DMS 273 treated with DMSO at 0.1 percent for 48 hours (cell line): ENCODE measurements at regions not wholly inside any gene's neighbourhood (a gene's known extent, or its start where the extent isn't known, plus 50 kb on each side); places are given as distances from the start of the nearest gene placed in this dataset.

ENCODE experiments used
- DNase-seq: peaks from one replicate; lab custom pipeline; 2025; lab: John Stamatoyannopoulos, UW

DNA sequence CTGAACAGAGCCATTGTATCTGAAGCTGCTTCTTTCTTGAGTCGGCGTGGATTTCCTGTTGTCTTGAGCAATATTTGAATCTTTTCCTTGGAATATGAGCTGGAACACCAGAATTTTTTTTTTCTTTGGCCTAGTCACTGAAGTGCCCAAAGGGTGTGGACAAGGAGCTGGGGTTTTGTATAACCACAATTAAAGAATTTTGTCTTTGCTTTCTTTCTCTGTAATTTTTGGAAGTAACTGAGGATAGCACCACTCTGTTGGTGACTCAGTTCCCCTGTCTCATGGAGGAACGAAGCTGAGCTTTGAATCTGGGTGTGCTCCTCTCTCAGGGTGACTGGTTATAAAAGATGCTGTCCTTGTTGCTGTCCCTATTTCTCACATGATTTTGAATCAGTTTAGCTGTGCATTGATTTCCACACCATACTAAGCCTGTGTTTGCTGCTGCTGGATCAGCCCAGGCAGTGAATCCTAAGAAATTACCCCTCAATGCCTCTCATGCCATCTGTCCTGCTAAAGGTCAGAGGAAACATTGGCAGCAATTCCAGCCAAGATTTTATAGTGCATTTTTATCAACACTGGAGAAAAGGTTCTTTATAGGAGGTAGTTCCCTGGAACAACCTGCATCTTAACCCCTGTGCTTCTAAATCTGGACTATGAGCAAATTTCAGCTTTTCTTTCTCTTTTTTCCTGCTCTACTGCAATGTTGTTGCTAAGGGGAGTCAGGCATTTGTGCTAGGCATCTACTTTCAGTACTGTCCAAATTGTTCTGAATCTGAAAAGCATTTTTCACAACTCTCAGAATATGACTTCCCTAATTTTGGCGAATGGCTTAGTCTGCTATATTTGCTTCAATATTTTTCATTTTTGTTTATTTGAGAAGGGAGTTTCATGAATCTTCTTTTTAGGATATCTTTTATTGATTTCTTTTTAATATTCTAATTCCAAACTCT lies 540.8 kb downstream of the SOX6 start:
- DNase-seq, result no peak

DNA sequence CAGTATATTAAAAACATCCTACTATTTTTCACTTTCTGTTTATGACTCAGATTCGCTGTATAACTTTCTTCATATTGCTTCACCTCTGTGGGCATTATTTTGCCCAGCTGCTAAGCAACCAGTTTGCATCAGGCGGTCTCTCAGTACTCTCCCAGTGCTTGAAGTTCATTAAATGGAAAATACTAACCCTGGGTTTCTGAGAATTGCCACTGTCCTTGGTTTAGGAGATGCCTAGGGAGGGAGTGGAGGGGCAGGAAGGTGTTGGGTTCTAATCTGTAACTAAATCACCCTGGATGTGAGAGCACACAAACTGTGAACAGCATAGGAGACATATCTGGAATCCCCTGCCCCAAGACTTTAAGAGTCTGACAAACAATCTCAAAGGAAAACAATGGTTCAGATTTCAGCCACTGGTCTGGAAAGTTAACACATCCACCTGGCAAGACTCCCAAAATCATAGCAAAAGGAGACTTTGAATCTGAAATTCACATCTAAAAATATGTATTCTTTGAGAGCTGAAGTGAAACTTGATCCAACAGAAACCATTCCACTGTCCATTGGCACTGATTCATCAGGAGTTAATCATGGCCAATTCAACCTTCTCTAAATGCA lies 540.0 kb downstream of the SOX6 start:
- DNase-seq, result no peak

GRCh38 chr11:15817001-15817400 lies 539.3 kb downstream of the SOX6 start:
- DNase-seq, result no peak

DNA sequence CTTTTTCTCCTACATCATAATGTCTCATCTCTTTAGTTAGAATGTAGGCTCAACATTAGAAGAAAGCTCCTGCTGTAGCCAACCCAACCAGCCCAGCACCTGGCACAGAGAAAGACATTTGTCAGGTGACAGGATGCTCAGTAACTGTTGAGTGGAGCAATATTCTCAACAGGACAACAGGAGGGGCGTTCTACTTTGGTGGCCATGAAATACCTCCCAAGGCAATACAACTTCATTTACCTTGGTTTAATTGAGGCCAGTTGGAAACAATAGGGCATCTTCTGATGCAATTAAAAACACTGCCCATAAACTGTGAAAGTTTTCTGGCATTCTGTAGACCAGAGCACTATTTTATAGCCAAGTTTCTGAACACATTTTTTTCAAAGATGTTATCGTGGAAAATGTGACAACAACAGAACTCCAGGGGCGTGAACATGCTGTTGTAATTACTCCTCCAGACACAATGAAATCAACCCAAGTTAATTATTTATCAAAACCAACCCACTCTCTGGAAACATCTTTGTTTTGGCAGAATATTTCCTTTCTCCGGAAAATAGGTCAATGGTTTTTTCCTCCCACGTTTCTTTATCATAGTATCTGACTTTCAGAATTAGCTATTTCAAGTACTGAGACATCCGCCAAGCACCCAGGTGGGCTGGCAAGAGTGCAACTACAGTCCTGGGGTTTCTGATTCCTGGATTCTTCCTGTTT lies 538.1 kb downstream of the SOX6 start:
- DNase-seq, result no peak

- no peak for DNase-seq
Measured at GRCh38 chr11:15819679-15820286, 536.6 kb downstream of the SOX6 start.

DNA sequence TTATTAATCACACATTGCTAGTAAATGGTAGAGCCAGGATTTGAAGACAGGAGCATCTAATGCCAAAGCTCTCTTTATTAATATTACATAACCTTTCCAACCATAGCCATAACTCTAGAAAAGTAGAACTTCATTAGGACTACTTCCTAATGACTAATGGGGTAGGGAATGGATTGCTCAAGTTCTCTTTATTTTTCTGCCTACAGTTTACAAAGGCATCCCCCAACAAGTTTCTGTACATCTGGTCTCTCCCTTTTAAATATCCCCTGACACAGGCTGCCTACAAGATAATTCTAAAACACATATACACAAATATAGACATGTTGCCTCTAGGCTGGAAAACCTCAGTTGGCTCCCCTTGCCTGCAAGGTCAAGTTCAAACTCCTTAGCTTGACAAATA lies 534.9 kb downstream of the SOX6 start:
- DNase-seq, result no peak

DNA sequence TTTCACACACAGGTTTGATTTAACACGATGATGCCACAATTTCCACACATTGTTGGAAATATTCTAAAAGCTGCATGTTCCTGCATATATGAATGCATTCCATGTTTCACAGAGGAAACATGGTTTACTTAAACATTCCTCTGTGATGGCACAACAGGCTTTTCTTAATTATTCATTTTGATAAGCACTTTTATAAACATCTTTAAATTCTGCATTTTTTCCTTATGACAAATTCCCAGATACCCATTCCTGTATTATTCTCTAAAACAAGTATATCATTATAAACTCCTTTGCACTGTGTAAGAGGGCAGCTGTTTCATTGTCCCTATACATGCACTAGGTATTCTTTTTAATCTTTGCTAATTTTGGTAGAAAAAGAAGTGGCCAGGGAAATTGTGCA lies 532.3 kb downstream of the SOX6 start:
- DNase-seq, result no peak

- DNase-seq, result no peak
Measured at GRCh38 chr11:15825976-15826650, 530.2 kb downstream of the SOX6 start.

GRCh38 chr11:15826826-15827225 lies 529.5 kb downstream of the SOX6 start:
- DNase-seq, result no peak

GRCh38 chr11:15828215-15828853 lies 528.0 kb downstream of the SOX6 start:
- no peak for DNase-seq

- no peak for DNase-seq
Measured at GRCh38 chr11:15829312-15829711, 527.0 kb downstream of the SOX6 start.

DNA sequence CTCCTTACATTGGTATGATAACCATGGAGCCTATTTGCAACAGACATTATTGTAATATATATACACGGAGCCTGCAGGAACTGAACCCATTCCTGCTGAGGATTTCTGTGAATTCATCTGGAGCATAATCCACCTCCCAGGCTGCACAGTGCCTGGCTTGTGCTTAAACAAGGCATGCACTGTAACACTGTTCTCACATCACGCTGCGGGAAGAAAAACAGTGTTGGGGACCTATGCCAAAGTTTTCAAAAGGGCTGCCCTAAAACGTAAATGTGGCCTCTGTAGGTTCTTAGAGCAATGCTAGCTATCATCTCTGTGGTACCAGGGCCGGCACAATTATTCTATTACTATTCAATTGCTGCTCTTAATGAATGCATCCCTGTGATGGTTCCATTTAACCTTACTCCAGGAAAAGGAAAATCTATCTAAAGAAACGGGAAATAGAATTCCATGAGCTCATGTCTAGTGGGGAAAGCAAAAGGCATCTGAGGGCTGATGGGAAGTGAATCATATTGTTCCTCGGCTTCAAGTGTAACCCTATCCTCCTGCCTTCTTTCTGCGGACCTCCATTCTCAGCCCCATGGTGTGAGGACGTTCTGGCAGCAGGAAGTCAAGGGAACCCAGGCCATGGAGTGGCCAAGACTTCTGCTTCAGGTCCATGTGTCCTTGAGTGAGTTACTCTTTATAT lies 525.5 kb downstream of the SOX6 start:
- DNase-seq, result no peak

DNA sequence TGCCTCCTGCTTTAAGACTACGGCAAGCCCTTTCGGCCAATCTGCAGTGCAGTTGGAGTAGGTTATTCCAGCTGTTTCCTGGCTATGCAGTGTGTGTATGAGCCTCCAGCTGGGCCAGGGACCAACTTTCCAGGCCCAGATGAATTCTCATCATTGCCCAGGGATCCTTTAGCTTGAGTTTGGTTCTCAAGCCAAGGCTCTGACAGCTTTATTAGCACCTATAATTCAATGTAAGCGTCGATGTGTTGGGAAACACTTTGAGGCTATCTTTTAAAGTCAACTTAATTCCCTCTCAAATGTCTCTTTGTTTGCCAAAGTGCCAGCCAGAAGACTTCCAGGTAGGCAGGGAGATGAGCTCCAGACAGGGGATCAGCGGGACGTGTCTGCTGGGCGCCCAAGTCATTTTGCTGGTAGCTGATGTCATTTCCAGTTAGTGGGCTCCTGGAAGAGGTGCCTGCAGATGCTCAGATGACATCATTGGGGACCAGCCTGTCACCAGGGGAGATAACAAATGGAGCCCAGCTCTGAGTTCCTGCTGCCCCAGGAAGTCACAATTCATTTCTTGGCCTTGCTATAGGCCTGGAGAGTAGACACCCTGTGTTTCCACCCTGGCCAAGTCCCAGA lies 520.4 kb downstream of the SOX6 start:
- DNase-seq, result no peak

DNA sequence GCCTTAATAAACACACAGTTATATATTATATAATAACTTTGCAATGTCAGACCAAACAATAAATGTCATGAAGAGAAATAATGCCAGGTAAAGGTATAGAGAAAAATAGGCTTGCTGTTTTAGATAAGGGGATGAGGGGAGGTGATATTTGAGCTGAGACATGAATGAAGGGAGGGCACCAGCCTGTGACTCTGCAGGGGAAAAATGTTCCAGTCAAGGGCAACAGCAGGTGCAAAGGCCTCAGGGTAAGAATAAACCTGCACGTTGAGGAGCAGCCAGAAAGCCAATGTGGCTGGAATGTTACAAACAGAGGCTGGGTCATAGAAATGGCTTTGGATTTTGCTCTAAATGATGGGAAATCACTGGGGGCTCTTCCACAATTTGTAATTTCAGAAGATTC lies 519.6 kb downstream of the SOX6 start:
- no peak for DNase-seq

DNA sequence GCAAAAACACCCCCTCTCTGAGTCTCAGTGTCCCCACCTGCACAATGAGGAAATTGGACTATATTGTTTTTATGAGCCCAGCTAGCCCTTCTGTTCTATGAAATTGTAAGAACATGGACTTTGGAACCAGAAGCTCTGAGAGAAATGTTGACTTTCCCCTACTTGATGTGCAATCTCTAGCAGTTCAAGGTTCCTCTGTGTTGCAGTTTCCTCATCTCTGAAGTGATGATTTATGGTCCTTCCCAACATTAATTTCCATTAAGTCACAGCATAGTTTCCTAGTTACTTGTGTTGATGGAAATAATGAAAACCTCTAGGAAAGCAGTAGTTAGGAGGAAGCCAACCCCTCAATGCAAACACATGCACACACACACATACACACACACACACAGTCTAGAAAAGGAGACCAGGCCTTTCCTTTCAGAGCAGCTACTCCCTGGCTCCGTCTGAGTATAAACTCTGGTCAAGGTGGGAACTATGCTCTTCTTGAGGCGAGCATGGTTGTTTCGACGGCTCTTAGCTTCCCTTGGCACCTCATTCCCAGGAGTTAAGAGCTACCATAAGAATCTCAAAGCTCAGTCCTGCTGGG lies 518.4 kb downstream of the SOX6 start:
- DNase-seq, result no peak

- no peak for DNase-seq
Measured at GRCh38 chr11:15839061-15839460, 517.3 kb downstream of the SOX6 start.

DNA sequence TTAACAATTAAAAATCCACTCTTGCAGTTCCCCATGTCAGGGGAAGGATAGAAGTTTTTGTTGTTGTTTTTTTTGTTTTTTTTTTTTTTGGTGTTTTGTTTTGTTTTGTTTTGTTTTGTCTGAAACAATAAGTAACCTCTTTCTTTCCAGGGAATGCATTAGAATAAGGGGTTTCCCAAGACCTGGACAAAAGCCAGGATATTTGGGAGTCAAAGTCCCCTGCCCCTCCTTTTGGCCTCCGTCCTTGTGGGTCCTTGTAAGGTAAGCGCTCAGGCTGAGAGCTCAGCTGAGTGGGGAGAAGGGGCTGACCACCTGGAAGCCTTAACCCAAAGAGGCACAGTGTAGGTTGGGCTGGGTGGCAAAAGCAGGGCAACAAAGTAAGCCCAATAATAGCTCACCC lies 515.4 kb downstream of the SOX6 start:
- no peak for DNase-seq

- no peak for DNase-seq
Measured at GRCh38 chr11:15841931-15842740, 514.2 kb downstream of the SOX6 start.

GRCh38 chr11:15843309-15843872 lies 513.0 kb downstream of the SOX6 start:
- no peak for DNase-seq
